Erythroblast (primary cell): ENCODE measurements at regions not wholly inside any gene's neighbourhood (a gene's known extent, or its start where the extent isn't known, plus 50 kb on each side); places are given as distances from the start of the nearest gene placed in this dataset.

Experiments used
- GATA1 ChIP-seq: IDR thresholded peaks from 2 replicates; pipeline ENCODE4 v1.6.1; 2011; ENCODE audit warnings: low read depth, mild to moderate bottlenecking, control low read depth, low read length, moderate library complexity
- POLR2A ChIP-seq: IDR thresholded peaks from 2 replicates; pipeline ENCODE4 v1.6.1; 2011; ENCODE audit warnings: mild to moderate bottlenecking, low read length

DNA sequence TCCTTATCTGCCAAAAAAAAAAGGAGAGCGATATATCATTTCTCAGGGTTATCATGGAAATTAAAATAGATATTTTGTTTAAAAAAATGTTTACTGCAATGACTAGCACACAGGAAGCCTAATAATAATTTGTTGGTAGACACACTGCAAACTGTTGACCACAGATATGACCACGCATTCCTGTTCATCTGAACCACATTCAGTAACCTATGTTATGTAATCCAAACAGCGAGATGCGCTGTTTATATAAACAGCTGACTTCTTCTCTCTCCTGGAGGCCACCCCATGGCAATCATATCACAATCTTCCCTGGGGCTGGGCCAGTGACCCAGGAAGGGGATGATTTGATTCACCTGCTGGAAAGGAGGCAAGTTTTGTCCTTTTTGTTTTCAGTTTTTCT, 129.3 kb upstream of the UST start:
- TF ChIP-seq POLR2A (no peak), GATA1 (no peak)
